Neural cell (in vitro differentiated cells): ENCODE measurements at regions not wholly inside any gene's neighbourhood (a gene's known extent, or its start where the extent isn't known, plus 50 kb on each side); places are given as distances from the start of the nearest gene placed in this dataset.

ENCODE experiments used
- H2AFZ ChIP-seq: fragments of 200-600, 300-800 bp; sonication (generic), shearing (Covaris generic); 2 replicates; pipeline ENCODE4 v1.6.0; 2014; ENCODE audit warnings: low read depth, mild to moderate bottlenecking, antibody characterized with exemption, low read length, moderate library complexity
- H3F3A ChIP-seq: fragments of 200-600 bp; shearing (Covaris generic); 2 replicates; pipeline ENCODE4 v1.6.1; 2016; ENCODE audit warnings: mild to moderate bottlenecking, moderate library complexity, mixed read lengths, antibody characterized with exemption, low read length; ENCODE audit not compliant: insufficient read depth, poor library complexity, severe bottlenecking
- H3K27ac ChIP-seq: fragments of 200-600, 300-800 bp; sonication (generic), shearing (Covaris generic); 2 replicates; pipeline ENCODE4 v1.5.1; 2014; ENCODE audit warnings: mild to moderate bottlenecking, low read length, moderate library complexity
- H3K27me3 ChIP-seq: fragments of 300-800, 200-600 bp; sonication (generic), shearing (Covaris generic); 2 replicates; pipeline ENCODE4 v1.6.0; 2014; ENCODE audit warnings: mild to moderate bottlenecking, low read depth, low read length, moderate library complexity; ENCODE audit not compliant: insufficient read depth
- H3K36me3 ChIP-seq: fragments of 300-800, 200-600 bp; sonication (generic), shearing (Covaris generic); 2 replicates; pipeline ENCODE4 v1.5.1; 2014; ENCODE audit warnings: mild to moderate bottlenecking, antibody characterized with exemption, low read length, moderate library complexity; ENCODE audit not compliant: insufficient read depth
- H3K4me2 ChIP-seq: fragments of 300-800, 200-600 bp; sonication (generic), shearing (Covaris generic); 2 replicates; pipeline ENCODE4 v1.6.0; 2014; ENCODE audit warnings: mild to moderate bottlenecking, low read length
- H3K4me3 ChIP-seq: fragments of 300-800, 200-600 bp; sonication (generic), shearing (Covaris generic); 2 replicates; pipeline ENCODE4 v1.5.1; 2014; ENCODE audit warnings: mild to moderate bottlenecking, low read length, moderate library complexity
- H3K79me2 ChIP-seq: fragments of 200-600 bp; shearing (Covaris generic); replicated peaks from 2 replicates; pipeline ENCODE4 v1.6.0; 2014; ENCODE audit warnings: mild to moderate bottlenecking, low read length, moderate library complexity; ENCODE audit not compliant: insufficient read depth
- H3K9ac ChIP-seq: fragments of 300-800, 200-600 bp; sonication (generic), shearing (Covaris generic); 2 replicates; pipeline ENCODE4 v1.6.1; 2016; ENCODE audit warnings: mild to moderate bottlenecking, low read length, mixed read lengths
- H3K9me2 ChIP-seq: fragments of 200-600 bp; shearing (Covaris generic); 2 replicates; pipeline ENCODE4 v1.6.1; 2016; ENCODE audit warnings: mild to moderate bottlenecking, low read length, mixed read lengths; ENCODE audit not compliant: insufficient read depth
- H3K9me3 ChIP-seq: fragments of 200-600, 300-800 bp; sonication (generic), shearing (Covaris generic); 2 replicates; pipeline ENCODE4 v1.6.1; 2016; ENCODE audit warnings: mild to moderate bottlenecking, mixed run types, low read length, moderate library complexity, mixed read lengths
- H4K20me1 ChIP-seq: fragments of 200-600 bp; shearing (Covaris generic); 2 replicates; pipeline ENCODE4 v1.6.1; 2016; ENCODE audit warnings: mild to moderate bottlenecking, mixed run types; ENCODE audit not compliant: insufficient read depth
- EP300 ChIP-seq: fragments of 450-650 bp; conservative IDR thresholded peaks from 2 replicates; pipeline ENCODE4 v1.6.1; 2014; ENCODE audit warnings: antibody characterized with exemption, mild to moderate bottlenecking, moderate library complexity; ENCODE audit not compliant: poor library complexity, severe bottlenecking
- EZH2 ChIP-seq: fragments of 200-600, 300-800 bp; shearing (Covaris generic), sonication (generic); IDR thresholded peaks from 2 replicates; pipeline ENCODE4 v1.6.1; 2014; ENCODE audit warnings: antibody characterized with exemption, low read length, borderline replicate concordance, mild to moderate bottlenecking; ENCODE audit not compliant: insufficient read depth, poor library complexity, severe bottlenecking
- MXI1 ChIP-seq: fragments of 450-650 bp; conservative IDR thresholded peaks from 2 replicates; pipeline ENCODE4 v1.6.1; 2014; ENCODE audit warnings: antibody characterized with exemption, mild to moderate bottlenecking; ENCODE audit not compliant: poor library complexity, severe bottlenecking
- POLR2AphosphoS5 ChIP-seq: IDR thresholded peaks from 2 replicates; pipeline ENCODE4 v1.6.1; 2012
- RAD21 ChIP-seq: fragments of 450-650 bp; conservative IDR thresholded peaks from 2 replicates; pipeline ENCODE4 v1.6.1; 2014; ENCODE audit warnings: antibody characterized with exemption, mild to moderate bottlenecking, moderate library complexity
- REST ChIP-seq: IDR thresholded peaks from 2 replicates; pipeline ENCODE4 v1.6.1; 2012; ENCODE audit warnings: borderline replicate concordance
- SMC3 ChIP-seq: fragments of 450-650 bp; conservative IDR thresholded peaks from 2 replicates; pipeline ENCODE4 v1.6.1; 2014; ENCODE audit warnings: antibody characterized with exemption, mild to moderate bottlenecking, moderate library complexity; ENCODE audit not compliant: poor library complexity
- TAF1 ChIP-seq: IDR thresholded peaks from 2 replicates; pipeline ENCODE4 v1.6.1; 2012; ENCODE audit warnings: low read depth
- TF ChIP-seq, protein P1 (sequence below): fragments of 450-650 bp; IDR thresholded peaks from 2 replicates; pipeline ENCODE4 v1.5.1; 2014; ENCODE audit warnings: antibody characterized with exemption, mild to moderate bottlenecking, moderate library complexity; ENCODE audit not compliant: poor library complexity, severe bottlenecking

DNA sequence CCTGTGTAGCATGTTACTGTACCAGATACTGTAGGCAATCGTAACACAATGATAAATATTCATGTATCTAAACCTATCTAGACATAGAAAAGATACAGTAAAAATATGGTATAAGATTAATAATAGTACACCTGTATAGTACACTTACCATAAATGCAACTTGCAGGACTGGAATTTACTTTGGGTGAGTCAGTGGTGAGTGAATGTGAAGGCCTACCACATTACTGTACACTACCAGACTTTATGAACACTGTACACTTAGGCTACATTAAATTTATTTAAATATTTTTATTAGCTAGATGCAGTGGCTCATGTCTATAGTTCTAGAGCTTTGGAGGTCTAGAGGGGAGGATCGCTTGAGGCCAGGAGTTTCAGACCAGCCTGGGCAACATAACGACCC lies 186.6 kb upstream of the ROPN1 start:
- TF ChIP-seq REST (no peak), EZH2 (no peak), TAF1 (no peak), EP300 (no peak), MXI1 (no peak), RAD21 (no peak), SMC3 (no peak), POLR2AphosphoS5 (no peak)
- TF ChIP-seq, protein P1, sequence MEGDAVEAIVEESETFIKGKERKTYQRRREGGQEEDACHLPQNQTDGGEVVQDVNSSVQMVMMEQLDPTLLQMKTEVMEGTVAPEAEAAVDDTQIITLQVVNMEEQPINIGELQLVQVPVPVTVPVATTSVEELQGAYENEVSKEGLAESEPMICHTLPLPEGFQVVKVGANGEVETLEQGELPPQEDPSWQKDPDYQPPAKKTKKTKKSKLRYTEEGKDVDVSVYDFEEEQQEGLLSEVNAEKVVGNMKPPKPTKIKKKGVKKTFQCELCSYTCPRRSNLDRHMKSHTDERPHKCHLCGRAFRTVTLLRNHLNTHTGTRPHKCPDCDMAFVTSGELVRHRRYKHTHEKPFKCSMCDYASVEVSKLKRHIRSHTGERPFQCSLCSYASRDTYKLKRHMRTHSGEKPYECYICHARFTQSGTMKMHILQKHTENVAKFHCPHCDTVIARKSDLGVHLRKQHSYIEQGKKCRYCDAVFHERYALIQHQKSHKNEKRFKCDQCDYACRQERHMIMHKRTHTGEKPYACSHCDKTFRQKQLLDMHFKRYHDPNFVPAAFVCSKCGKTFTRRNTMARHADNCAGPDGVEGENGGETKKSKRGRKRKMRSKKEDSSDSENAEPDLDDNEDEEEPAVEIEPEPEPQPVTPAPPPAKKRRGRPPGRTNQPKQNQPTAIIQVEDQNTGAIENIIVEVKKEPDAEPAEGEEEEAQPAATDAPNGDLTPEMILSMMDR, result no peak
- H3K9me3 ChIP-seq, result no peaks in the 10 kb centered on the region

GRCh38 chr3:124200407-124200806 lies 208.5 kb upstream of the ROPN1 start:
- Histone ChIP-seq H3K27me3 (no peaks in the 10 kb centered on the region), H3F3A (no peaks in the 10 kb centered on the region), H2AFZ (no peak overlapping the region), H3K27ac (no peak overlapping the region), H3K9me2 (no peaks in the 10 kb centered on the region), H3K4me2 (no peak overlapping the region), H3K9ac (no peak overlapping the region), H3K9me3 (no peaks in the 10 kb centered on the region), H4K20me1 (no peaks in the 10 kb centered on the region), H3K36me3 (peaks cover 5% of the 10 kb centered on the region), H3K79me2 (peaks cover 8% of the 10 kb centered on the region), H3K4me3 (no peak overlapping the region)
- TF ChIP-seq POLR2AphosphoS5 (no peak), REST (no peak), SMC3 (no peak), EZH2 (no peak), TAF1 (no peak), MXI1 (no peak), EP300 (no peak), RAD21 (no peak)
- TF ChIP-seq, protein P1, result no peak

More for the DNA sequence above, 186.6 kb upstream of the ROPN1 start:
- H3K4me2 ChIP-seq, result no peak overlapping the region
- no peaks in the 10 kb centered on the region for H3K27me3 ChIP-seq
- H3K27ac ChIP-seq, result no peak overlapping the region
- no peaks in the 10 kb centered on the region for H3K36me3 ChIP-seq
- no peak overlapping the region for H3K4me3 ChIP-seq
- no peaks in the 10 kb centered on the region for H3K79me2 ChIP-seq
- H3K9me2 ChIP-seq, result no peaks in the 10 kb centered on the region
- H4K20me1 ChIP-seq, result no peaks in the 10 kb centered on the region
- H3K9ac ChIP-seq, result no peak overlapping the region
- H2AFZ ChIP-seq, result no peak overlapping the region
- no peaks in the 10 kb centered on the region for H3F3A ChIP-seq
